ENCODE measurements at regions not wholly inside any gene's neighbourhood (a gene's known extent, or its start where the extent isn't known, plus 50 kb on each side); places are given as distances from the start of the nearest gene placed in this dataset.
"Not testable (repeated sequence)": the region's sequence is repeated elsewhere in the genome, so short reads cannot be mapped to it uniquely, and the experiment has no call there.

DNA sequence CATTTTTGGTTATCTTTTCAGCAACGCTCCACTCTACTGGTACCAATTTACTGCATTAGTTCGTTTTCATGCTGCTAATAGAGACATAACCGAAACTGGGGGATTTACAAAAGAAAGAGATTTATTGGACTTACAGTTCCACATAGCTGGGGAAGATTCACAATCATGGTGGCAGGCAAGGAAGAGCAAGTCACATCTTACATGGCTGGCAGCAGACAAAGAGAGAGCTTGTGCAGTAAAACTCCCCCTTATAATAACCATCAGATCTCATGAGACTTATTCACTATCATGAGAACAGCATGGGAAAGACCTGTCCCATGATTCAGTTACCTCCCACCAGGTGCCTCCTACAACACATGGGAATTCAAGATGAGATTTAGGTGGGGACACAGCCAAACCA is 1474.2 kb upstream of the NUDT12 start:
- TF ChIP-seq CTCF (IDR thresholded peaks at IDR 0.05); EZH2 (IDR thresholded peaks at IDR 0.05; ENCODE audit: borderline replicate concordance, insufficient read depth, low read depth, low read length, poor library complexity, severe bottlenecking): not testable (repeated sequence)
